ENCODE measurements at regions not wholly inside any gene's neighbourhood (a gene's known extent, or its start where the extent isn't known, plus 50 kb on each side); places are given as distances from the start of the nearest gene placed in this dataset.

DNA sequence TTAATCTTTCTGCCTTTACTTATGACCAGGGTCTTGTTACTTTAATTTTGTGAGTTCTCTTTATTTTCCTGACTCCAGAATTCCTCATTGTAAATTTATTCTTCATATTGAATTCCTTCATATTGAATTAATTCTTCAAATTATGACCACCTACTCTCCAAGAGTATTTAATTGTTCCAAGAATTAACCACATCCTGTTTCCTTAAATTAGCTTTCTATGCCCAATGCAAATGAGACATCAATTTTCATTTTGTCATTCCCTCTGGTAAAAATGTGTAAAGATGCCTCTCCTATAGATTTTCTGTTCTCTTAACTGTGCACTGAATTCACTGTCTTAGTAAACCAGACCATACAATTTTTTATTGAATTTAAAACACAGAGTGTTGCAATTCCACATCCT lies 211.2 kb upstream of the GRIA4 start:
- DNase-seq (no peak), ATAC-seq (ENCODE audit: low read depth) (no peak)
- intact Hi-C loops (cut with micrococcal nuclease), result no loop called here
- no peaks in the 10 kb centered on the region for H3K4me1 Mint-ChIP-seq
- H3K36me3 ChIP-seq (replicated peaks in 1 of 2; ENCODE audit: control extremely low read depth in 1 of 2, control insufficient read depth in 1 of 2, extremely low read depth in 1 of 2, insufficient read depth in 2 of 2, low read length in 1 of 2), result no peaks in the 10 kb centered on the region
- no peak overlapping the region for H3K4me3 ChIP-seq (ENCODE audit: control extremely low read depth in 1 of 5, extremely low read depth in 1 of 5, insufficient read depth in 1 of 5, low read depth in 2 of 5, low read length in 4 of 5)
- H3K79me2 ChIP-seq (ENCODE audit: control insufficient read depth, insufficient read depth, low read length), result no peaks in the 10 kb centered on the region
- H3K27me3 Mint-ChIP-seq, result no peaks in the 10 kb centered on the region
- CTCF ChIA-PET, result no interaction called here
- no peaks in the 10 kb centered on the region for H4K20me1 ChIP-seq (ENCODE audit: control insufficient read depth, insufficient read depth, low read length, poor library complexity, severe bottlenecking)
- POLR2A ChIA-PET, result no interaction called here
- no peak overlapping the region for H3K4me3 Mint-ChIP-seq
- peaks cover 3% of the 10 kb centered on the region for H3K9me3 Mint-ChIP-seq (ENCODE audit: insufficient read depth)
- H3K4me2 ChIP-seq (replicated peaks; ENCODE audit: low read depth, low read length, poor library complexity, severe bottlenecking), result no peak overlapping the region
- no peak overlapping the region for H3K27ac ChIP-seq (ENCODE audit: low read length in 2 of 2)
- no peaks in the 10 kb centered on the region for H3K27me3 ChIP-seq (replicated peaks in 1 of 4; ENCODE audit: control extremely low read depth in 1 of 4, control insufficient read depth in 3 of 4, insufficient read depth in 4 of 4, low read length in 3 of 4)
- H3K9me3 ChIP-seq (ENCODE audit: control extremely low read depth in 1 of 3, control insufficient read depth in 2 of 3, insufficient read depth in 1 of 3, low read length in 2 of 3), result no peaks in the 10 kb centered on the region
- TF ChIP-seq EZH2 (IDR thresholded peaks at IDR 0.05; ENCODE audit: borderline replicate concordance, insufficient read depth, low read depth, low read length, poor library complexity, severe bottlenecking), result no peak
- TF ChIP-seq, protein P1, sequence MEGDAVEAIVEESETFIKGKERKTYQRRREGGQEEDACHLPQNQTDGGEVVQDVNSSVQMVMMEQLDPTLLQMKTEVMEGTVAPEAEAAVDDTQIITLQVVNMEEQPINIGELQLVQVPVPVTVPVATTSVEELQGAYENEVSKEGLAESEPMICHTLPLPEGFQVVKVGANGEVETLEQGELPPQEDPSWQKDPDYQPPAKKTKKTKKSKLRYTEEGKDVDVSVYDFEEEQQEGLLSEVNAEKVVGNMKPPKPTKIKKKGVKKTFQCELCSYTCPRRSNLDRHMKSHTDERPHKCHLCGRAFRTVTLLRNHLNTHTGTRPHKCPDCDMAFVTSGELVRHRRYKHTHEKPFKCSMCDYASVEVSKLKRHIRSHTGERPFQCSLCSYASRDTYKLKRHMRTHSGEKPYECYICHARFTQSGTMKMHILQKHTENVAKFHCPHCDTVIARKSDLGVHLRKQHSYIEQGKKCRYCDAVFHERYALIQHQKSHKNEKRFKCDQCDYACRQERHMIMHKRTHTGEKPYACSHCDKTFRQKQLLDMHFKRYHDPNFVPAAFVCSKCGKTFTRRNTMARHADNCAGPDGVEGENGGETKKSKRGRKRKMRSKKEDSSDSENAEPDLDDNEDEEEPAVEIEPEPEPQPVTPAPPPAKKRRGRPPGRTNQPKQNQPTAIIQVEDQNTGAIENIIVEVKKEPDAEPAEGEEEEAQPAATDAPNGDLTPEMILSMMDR (IDR thresholded peaks at IDR 0.05), result no peak
- no peak overlapping the region for H3K27ac Mint-ChIP-seq
- H2AFZ ChIP-seq (ENCODE audit: insufficient read depth, low read depth, low read length, poor library complexity, severe bottlenecking), result no peak overlapping the region
- H3K4me1 ChIP-seq (ENCODE audit: control insufficient read depth in 2 of 2, insufficient read depth in 2 of 2, low read length in 2 of 2), result no peaks in the 10 kb centered on the region
- no peak overlapping the region for H3K9ac ChIP-seq (ENCODE audit: low read length)

DNA sequence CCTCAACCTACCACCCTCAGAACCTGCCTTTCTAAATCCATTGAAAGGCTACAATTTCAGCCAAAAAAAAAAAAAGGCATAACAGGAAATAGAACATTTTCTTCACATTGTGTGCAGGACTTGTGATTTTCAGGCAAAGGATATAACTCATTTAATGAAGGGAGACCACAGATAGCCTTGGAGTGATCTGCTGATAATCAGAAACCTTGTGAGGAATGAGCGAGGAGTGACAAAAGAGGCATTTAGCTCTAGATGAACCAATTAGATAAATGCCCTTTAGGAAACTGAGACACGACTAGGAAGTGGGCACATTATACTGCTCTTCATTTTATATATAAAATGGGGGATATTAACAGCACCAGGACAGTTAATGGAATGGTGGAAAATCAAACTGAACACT lies 216.5 kb upstream of the GRIA4 start:
- no peaks in the 10 kb centered on the region for H3K36me3 ChIP-seq (replicated peaks in 1 of 2; ENCODE audit: control extremely low read depth in 1 of 2, control insufficient read depth in 1 of 2, extremely low read depth in 1 of 2, insufficient read depth in 2 of 2, low read length in 1 of 2)
- no peaks in the 10 kb centered on the region for H3K4me1 ChIP-seq (ENCODE audit: control insufficient read depth in 2 of 2, insufficient read depth in 2 of 2, low read length in 2 of 2)
- H3K27me3 Mint-ChIP-seq, result no peaks in the 10 kb centered on the region
- no peak overlapping the region for H2AFZ ChIP-seq (ENCODE audit: insufficient read depth, low read depth, low read length, poor library complexity, severe bottlenecking)
- H3K27ac ChIP-seq (ENCODE audit: low read length in 2 of 2), result no peak overlapping the region
- CTCF ChIA-PET, result no interaction called here
- no CpG with 5 or more reads among the region's 2 CpGs for WGBS (ENCODE audit: insufficient coverage)
- no peak for TF ChIP-seq EZH2 (IDR thresholded peaks at IDR 0.05; ENCODE audit: borderline replicate concordance, insufficient read depth, low read depth, low read length, poor library complexity, severe bottlenecking)
- TF ChIP-seq, protein P1 (IDR thresholded peaks at IDR 0.05), result no peak
- ATAC-seq (ENCODE audit: low read depth), result no peak
- no peak for DNase-seq
- no peaks in the 10 kb centered on the region for H3K9me3 ChIP-seq (ENCODE audit: control extremely low read depth in 1 of 3, control insufficient read depth in 2 of 3, insufficient read depth in 1 of 3, low read length in 2 of 3)
- no peak overlapping the region for H3K4me2 ChIP-seq (replicated peaks; ENCODE audit: low read depth, low read length, poor library complexity, severe bottlenecking)
- no peaks in the 10 kb centered on the region for H4K20me1 ChIP-seq (ENCODE audit: control insufficient read depth, insufficient read depth, low read length, poor library complexity, severe bottlenecking)
- H3K27ac Mint-ChIP-seq, result no peak overlapping the region
- intact Hi-C loops (cut with micrococcal nuclease), result no loop called here
- POLR2A ChIA-PET, result no interaction called here
- H3K4me1 Mint-ChIP-seq, result no peaks in the 10 kb centered on the region
- no peak overlapping the region for H3K9ac ChIP-seq (ENCODE audit: low read length)
- H3K27me3 ChIP-seq (replicated peaks in 1 of 4; ENCODE audit: control extremely low read depth in 1 of 4, control insufficient read depth in 3 of 4, insufficient read depth in 4 of 4, low read length in 3 of 4), result no peaks in the 10 kb centered on the region
- H3K4me3 ChIP-seq (ENCODE audit: control extremely low read depth in 1 of 5, extremely low read depth in 1 of 5, insufficient read depth in 1 of 5, low read depth in 2 of 5, low read length in 4 of 5), result no peak overlapping the region
- H3K4me3 Mint-ChIP-seq, result no peak overlapping the region
- H3K9me3 Mint-ChIP-seq (ENCODE audit: insufficient read depth), result no peaks in the 10 kb centered on the region
- no peaks in the 10 kb centered on the region for H3K79me2 ChIP-seq (ENCODE audit: control insufficient read depth, insufficient read depth, low read length)

Measured in B cell (primary cell).